H9 (cell line): ENCODE measurements at regions not wholly inside any gene's neighbourhood (a gene's known extent, or its start where the extent isn't known, plus 50 kb on each side); places are given as distances from the start of the nearest gene placed in this dataset.

Experiments
- DNase-seq: peaks from one replicate; pipeline ENCODE4 v3.0.0-alpha.2; 2017
- H2AFZ ChIP-seq: one replicate; pipeline ENCODE4 v1.6.1; 2013; ENCODE audit warnings: mild to moderate bottlenecking, low read length, control low read depth, moderate library complexity
- H2AK5ac ChIP-seq: 2 replicates; pipeline ENCODE4 v1.6.1; 2013; ENCODE audit warnings: low read length, control low read depth, mixed read lengths; ENCODE audit not compliant: insufficient read length
- H2BK120ac ChIP-seq: one replicate; pipeline ENCODE4 v1.6.1; 2013; ENCODE audit warnings: low read depth, mild to moderate bottlenecking, low read length, control low read depth, inconsistent platforms; ENCODE audit not compliant: poor library complexity, severe bottlenecking
- H2BK12ac ChIP-seq: 2 replicates; pipeline ENCODE4 v1.6.1; 2013; ENCODE audit warnings: low read length, control low read depth, mixed read lengths, low read depth; ENCODE audit not compliant: insufficient read length
- H2BK15ac ChIP-seq: 2 replicates; pipeline ENCODE4 v1.6.1; 2013; ENCODE audit warnings: low read depth, low read length, control low read depth
- H2BK20ac ChIP-seq: one replicate; pipeline ENCODE4 v1.6.1; 2013; ENCODE audit warnings: low read depth, mild to moderate bottlenecking, low read length, control low read depth, inconsistent platforms; ENCODE audit not compliant: poor library complexity, severe bottlenecking
- H2BK5ac ChIP-seq: 2 replicates; pipeline ENCODE4 v1.6.1; 2013; ENCODE audit warnings: low read length, control low read depth, mixed read lengths; ENCODE audit not compliant: insufficient read length
- H3K14ac ChIP-seq: 2 replicates; pipeline ENCODE4 v1.6.1; 2013; ENCODE audit warnings: low read length, control low read depth; ENCODE audit not compliant: insufficient read depth
- H3K18ac ChIP-seq: 2 replicates; pipeline ENCODE4 v1.6.1; 2013; ENCODE audit warnings: low read depth, mild to moderate bottlenecking, mixed read lengths, low read length, control low read depth; ENCODE audit not compliant: insufficient read length
- H3K23ac ChIP-seq: 2 replicates; pipeline ENCODE4 v1.6.1; 2013; ENCODE audit warnings: low read length, control low read depth, mixed read lengths, low read depth; ENCODE audit not compliant: insufficient read length
- H3K23me2 ChIP-seq: 2 replicates; pipeline ENCODE4 v1.6.1; 2013; ENCODE audit warnings: low read depth, mild to moderate bottlenecking, mixed read lengths, low read length, control low read depth; ENCODE audit not compliant: insufficient read length, poor library complexity, severe bottlenecking
- H3K27ac ChIP-seq: 2 replicates; pipeline ENCODE4 v1.5.1; 2013; ENCODE audit warnings: low read length, control low read depth, mixed read lengths, low read depth; ENCODE audit not compliant: insufficient read length
- H3K27me3 ChIP-seq: 2 replicates; pipeline ENCODE4 v1.6.1; 2013; ENCODE audit warnings: low read length, control low read depth, inconsistent platforms; ENCODE audit not compliant: insufficient read depth
- H3K4ac ChIP-seq: 2 replicates; pipeline ENCODE4 v1.6.1; 2013; ENCODE audit warnings: low read depth, mild to moderate bottlenecking, control low read depth, inconsistent platforms, low read length, moderate library complexity
- H3K4me1 ChIP-seq: 2 replicates; pipeline ENCODE4 v1.6.1; 2013; ENCODE audit warnings: low read length, control low read depth, inconsistent platforms; ENCODE audit not compliant: insufficient read depth
- H3K4me2 ChIP-seq: 2 replicates; pipeline ENCODE4 v1.6.1; 2013; ENCODE audit warnings: low read length, control low read depth, mixed read lengths; ENCODE audit not compliant: insufficient read length, insufficient read depth
- H3K56ac ChIP-seq: 2 replicates; pipeline ENCODE4 v1.6.1; 2013; ENCODE audit warnings: low read depth, mild to moderate bottlenecking, mixed read lengths, low read length, control low read depth; ENCODE audit not compliant: insufficient read length
- H3K79me1 ChIP-seq: 2 replicates; pipeline ENCODE4 v1.6.1; 2013; ENCODE audit warnings: low read depth, mild to moderate bottlenecking, moderate library complexity, low read length, control low read depth, inconsistent platforms; ENCODE audit not compliant: insufficient read depth, poor library complexity, severe bottlenecking
- H3K79me2 ChIP-seq: 2 replicates; pipeline ENCODE4 v1.6.1; 2013; ENCODE audit warnings: low read length, control low read depth, inconsistent platforms; ENCODE audit not compliant: insufficient read depth
- H3K9ac ChIP-seq: 2 replicates; pipeline ENCODE4 v1.6.1; 2013; ENCODE audit warnings: low read length, control low read depth, mixed read lengths; ENCODE audit not compliant: insufficient read length; ENCODE audit errors: extremely low read depth
- H3K9me3 ChIP-seq: one replicate; pipeline ENCODE4 v1.6.1; 2013; ENCODE audit warnings: low read depth, low read length, inconsistent platforms; ENCODE audit not compliant: control insufficient read depth
- H3T11ph ChIP-seq: one replicate; pipeline ENCODE4 v1.6.1; 2013; ENCODE audit warnings: mild to moderate bottlenecking, low read length, control low read depth, inconsistent platforms
- H4K20me1 ChIP-seq: one replicate; pipeline ENCODE4 v1.6.1; 2013; ENCODE audit not compliant: control insufficient read depth, insufficient read length, insufficient read depth
- H4K5ac ChIP-seq: 2 replicates; pipeline ENCODE4 v1.6.1; 2013; ENCODE audit warnings: low read depth, mild to moderate bottlenecking, mixed read lengths, low read length, control low read depth; ENCODE audit not compliant: insufficient read length
- H4K8ac ChIP-seq: replicated peaks from 2 replicates; pipeline ENCODE4 v1.6.1; 2013; ENCODE audit warnings: low read length, control low read depth, mixed read lengths, low read depth; ENCODE audit not compliant: insufficient read length
- H4K91ac ChIP-seq: 2 replicates; pipeline ENCODE4 v1.6.1; 2013; ENCODE audit warnings: low read depth, mild to moderate bottlenecking, moderate library complexity, mixed read lengths, low read length, control low read depth; ENCODE audit not compliant: insufficient read length
- H3K27ac Mint-ChIP-seq, 3 experiments: 2 replicates in 2 of 3; 3 replicates in 1 of 3; pipeline ENCODE4 v1.8.0; 2020 to 2021; ENCODE audit warnings: mixed read lengths in 3 of 3, mild to moderate bottlenecking in 1 of 3, moderate library complexity in 1 of 3
- H3K27me3 Mint-ChIP-seq: 2 replicates; pipeline ENCODE4 v1.8.0; 2021; ENCODE audit warnings: low read depth, mild to moderate bottlenecking, moderate library complexity, mixed read lengths
- H3K36me3 Mint-ChIP-seq, 3 experiments: 2 replicates in 2 of 3; 3 replicates in 1 of 3; pipeline ENCODE4 v1.8.0; 2020 to 2021; ENCODE audit warnings: low read depth in 3 of 3, mixed read lengths in 3 of 3; ENCODE audit not compliant: insufficient read depth in 1 of 3
- H3K4me1 Mint-ChIP-seq, 2 experiments: 2 replicates each; pipeline ENCODE4 v1.8.0; 2020; ENCODE audit warnings: mixed read lengths in 2 of 2
- H3K4me3 Mint-ChIP-seq, 2 experiments: 2 replicates in 1 of 2; 3 replicates in 1 of 2; pipeline ENCODE4 v1.8.0; 2020 to 2021; ENCODE audit warnings: mild to moderate bottlenecking in 2 of 2, mixed read lengths in 2 of 2, moderate library complexity in 1 of 2
- H3K9me3 Mint-ChIP-seq, 2 experiments: 2 replicates in 1 of 2; 3 replicates in 1 of 2; pipeline ENCODE4 v1.8.0; 2020; ENCODE audit warnings: mild to moderate bottlenecking in 2 of 2, mixed read lengths in 2 of 2, moderate library complexity in 1 of 2
- WGBS: extraction: QIAGEN DNeasy Blood & Tissue Kit; methylation state at CpG from one replicate; pipeline ENCODE4 v1.1.7; 2013; ENCODE audit warnings: missing lambda C conversion rate, low lambda C conversion rate, mixed read lengths; ENCODE audit not compliant: insufficient read length; ENCODE audit errors: extremely low coverage; 5-methylcytosine and 5-hydroxymethylcytosine counted together
- TF ChIP-seq, protein P1 (sequence below): fragments of 200-600 bp; sonication (generic); conservative IDR thresholded peaks from 3 replicates; pipeline ENCODE4 v1.8.0; 2021; ENCODE audit warnings: antibody characterized with exemption, mild to moderate bottlenecking

DNA sequence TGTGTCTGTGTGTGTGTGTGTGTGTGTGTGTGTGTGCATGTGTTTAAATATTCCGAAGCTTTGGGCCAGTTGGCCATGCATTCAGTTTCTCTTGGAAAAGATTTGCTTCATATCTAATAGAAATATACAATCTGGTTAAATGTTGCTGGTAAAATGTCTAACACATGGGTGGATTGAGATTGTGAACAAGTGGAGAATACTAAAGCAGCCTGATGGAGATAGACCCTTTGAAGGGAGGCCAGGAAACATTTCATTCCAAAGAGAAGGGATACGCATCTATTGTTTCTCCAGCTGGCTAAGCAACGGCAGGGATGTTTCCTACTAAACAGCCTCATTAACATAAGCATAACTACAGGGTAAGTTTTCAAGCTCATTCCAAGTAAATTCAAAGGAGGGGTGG is 257.5 kb upstream of the PTBP2 start:
- no peak overlapping the region for H2BK20ac ChIP-seq
- H3T11ph ChIP-seq: no peak overlapping the region
- TF ChIP-seq, protein P1, sequence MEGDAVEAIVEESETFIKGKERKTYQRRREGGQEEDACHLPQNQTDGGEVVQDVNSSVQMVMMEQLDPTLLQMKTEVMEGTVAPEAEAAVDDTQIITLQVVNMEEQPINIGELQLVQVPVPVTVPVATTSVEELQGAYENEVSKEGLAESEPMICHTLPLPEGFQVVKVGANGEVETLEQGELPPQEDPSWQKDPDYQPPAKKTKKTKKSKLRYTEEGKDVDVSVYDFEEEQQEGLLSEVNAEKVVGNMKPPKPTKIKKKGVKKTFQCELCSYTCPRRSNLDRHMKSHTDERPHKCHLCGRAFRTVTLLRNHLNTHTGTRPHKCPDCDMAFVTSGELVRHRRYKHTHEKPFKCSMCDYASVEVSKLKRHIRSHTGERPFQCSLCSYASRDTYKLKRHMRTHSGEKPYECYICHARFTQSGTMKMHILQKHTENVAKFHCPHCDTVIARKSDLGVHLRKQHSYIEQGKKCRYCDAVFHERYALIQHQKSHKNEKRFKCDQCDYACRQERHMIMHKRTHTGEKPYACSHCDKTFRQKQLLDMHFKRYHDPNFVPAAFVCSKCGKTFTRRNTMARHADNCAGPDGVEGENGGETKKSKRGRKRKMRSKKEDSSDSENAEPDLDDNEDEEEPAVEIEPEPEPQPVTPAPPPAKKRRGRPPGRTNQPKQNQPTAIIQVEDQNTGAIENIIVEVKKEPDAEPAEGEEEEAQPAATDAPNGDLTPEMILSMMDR: no peak
- no peak overlapping the region for H2BK120ac ChIP-seq
- Mint-ChIP-seq H3K27me3 (peaks cover 31% of the 10 kb centered on the region), H3K36me3 (peaks cover 0 to 6% (median 3%) of the 10 kb centered on the region in 3 experiments; a peak in 5 of 7 replicates), H3K27ac (no peak overlapping the region), H3K9me3 (peaks cover 4 to 5% of the 10 kb centered on the region in 2 experiments; a peak in 3 of 5 replicates), H3K4me1 (peaks cover 48 to 56% of the 10 kb centered on the region in 2 experiments), H3K4me3 (0 out of 5 replicates have a peak overlapping the region, but pooled peaks of 1 of the 2 experiments have one; percentile 0)
- no peak overlapping the region for H3K23ac ChIP-seq
- no peak overlapping the region for H4K91ac ChIP-seq
- no peak overlapping the region for H2BK5ac ChIP-seq
- no peaks in the 10 kb centered on the region for H3K79me1 ChIP-seq
- peaks cover 9% of the 10 kb centered on the region for H3K4me1 ChIP-seq
- no peak overlapping the region for H3K56ac ChIP-seq
- no peak for DNase-seq
- no peak overlapping the region for H3K27ac ChIP-seq
- H3K79me2 ChIP-seq: no peaks in the 10 kb centered on the region
- H3K9me3 ChIP-seq: no peaks in the 10 kb centered on the region
- H3K9ac ChIP-seq: no peak overlapping the region
- no peak overlapping the region for H3K4me2 ChIP-seq
- H2BK12ac ChIP-seq: no peak overlapping the region
- no peak overlapping the region for H4K8ac ChIP-seq
- no peak overlapping the region for H2AK5ac ChIP-seq
- no peaks in the 10 kb centered on the region for H4K20me1 ChIP-seq
- no peaks in the 10 kb centered on the region for H3K27me3 ChIP-seq
- no peak overlapping the region for H3K4ac ChIP-seq
- H3K14ac ChIP-seq: no peak overlapping the region
- no peaks in the 10 kb centered on the region for H3K23me2 ChIP-seq
- no peak overlapping the region for H2AFZ ChIP-seq
- H4K5ac ChIP-seq: no peak overlapping the region
- no peak overlapping the region for H3K18ac ChIP-seq
- H2BK15ac ChIP-seq: no peak overlapping the region
- no CpG with 5 or more reads among the region's 3 CpGs for WGBS
